Fibroblast of skin of right biceps (primary cell): ENCODE measurements at regions not wholly inside any gene's neighbourhood (a gene's known extent, or its start where the extent isn't known, plus 50 kb on each side); places are given as distances from the start of the nearest gene placed in this dataset.
"Not testable (repeated sequence)": the region's sequence is repeated elsewhere in the genome, so short reads cannot be mapped to it uniquely, and the experiment has no call there.

Experiments used
- DNase-seq: peaks from one replicate; pipeline ENCODE4 v3.0.0-alpha.2; 2013

DNA sequence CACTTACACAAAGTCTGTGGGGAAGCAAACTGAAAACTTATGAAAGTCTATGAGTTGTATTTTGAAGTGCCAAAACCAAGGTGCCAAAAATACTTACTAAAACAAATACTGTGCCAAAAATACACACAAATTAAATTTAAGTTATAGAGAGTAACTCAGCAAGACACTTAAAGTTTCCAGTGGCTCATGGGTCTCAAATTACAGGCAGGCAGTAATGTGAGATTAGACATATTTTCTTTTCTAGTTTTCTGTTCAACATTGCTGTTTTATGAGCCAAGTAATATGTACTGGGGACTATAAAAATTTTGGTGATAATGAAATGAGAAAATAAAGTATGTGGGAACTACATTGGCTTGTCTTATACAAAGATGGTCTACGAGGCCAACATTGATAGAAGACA, 172.2 kb upstream of the SNX2 start:
- no peak for DNase-seq

DNA sequence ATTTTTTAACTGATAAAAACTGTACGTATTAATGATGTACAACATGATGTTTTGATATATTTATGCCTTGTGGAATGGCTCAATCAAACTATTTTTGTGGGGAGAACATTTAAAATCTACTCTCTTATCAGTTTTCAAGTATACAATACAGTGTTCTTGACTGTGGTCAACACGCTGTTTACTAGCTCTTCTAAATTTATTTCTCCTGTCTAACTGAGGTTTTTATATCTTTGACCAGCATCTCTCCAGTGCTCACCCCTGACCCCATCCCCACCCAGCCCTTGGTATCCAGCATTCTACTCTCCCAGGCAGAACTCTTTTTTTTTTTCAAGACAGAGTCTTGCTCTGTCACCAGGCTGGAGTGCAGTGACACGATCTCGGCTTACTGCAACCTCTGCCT, 169.6 kb upstream of the SNX2 start:
- DNase-seq, result no peak

DNA sequence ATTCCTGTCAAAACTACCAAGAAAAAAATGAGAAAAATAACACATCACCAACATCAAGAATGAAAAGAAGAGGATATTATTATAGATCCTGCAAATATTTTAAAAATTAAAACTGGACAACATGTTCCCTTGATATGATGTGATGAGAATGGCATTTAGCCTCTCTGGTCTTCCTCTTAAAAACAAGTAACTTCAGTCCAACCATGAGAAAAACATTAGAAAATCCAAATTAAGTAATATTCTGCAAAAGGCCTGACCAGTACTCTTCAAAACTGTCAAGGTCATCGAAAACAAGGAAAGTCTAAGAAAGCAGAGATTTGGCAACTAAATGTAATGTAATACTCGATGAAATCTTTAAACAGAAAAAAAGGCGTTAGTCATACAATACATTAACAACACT, 167.1 kb upstream of the SNX2 start:
- DNase-seq, result no peak

DNA sequence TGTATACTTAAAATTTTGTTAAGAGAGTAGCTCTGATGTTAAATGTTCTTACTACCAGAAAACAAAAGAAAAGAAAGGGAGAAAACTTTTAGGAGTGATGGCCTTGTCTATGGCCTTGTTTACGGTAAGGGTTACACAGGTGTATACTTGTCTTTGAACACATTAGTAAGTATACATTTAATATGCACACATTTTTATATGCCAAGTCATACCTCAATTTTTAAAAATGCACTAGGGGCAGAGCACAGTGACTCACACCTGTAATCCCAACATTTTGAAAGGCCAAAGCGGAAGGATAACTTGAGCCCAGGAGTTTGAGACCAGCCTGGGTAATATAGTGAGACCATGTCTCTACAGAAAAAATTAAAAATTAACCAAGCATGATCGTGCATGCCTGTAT, 166.7 kb upstream of the SNX2 start:
- no peak for DNase-seq

DNA sequence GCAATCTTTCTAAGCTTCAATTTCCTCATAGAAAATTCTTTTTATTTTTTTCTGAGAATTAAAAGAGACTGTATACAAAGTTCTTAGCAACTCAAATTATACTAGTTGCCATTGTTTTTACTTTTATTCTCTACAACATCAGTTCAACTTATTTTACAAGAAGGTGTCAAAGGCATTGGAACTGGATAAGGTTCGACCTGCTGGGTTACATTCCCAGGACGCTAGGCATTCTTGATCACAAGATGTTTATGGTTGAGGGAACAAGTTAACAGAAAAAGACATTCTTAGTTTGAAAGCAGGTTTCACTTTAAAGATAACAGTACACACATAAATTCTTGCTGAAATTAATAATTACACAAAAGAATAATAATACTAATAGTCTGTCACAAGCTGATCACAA, 163.5 kb upstream of the SNX2 start:
- no peak for DNase-seq

DNA sequence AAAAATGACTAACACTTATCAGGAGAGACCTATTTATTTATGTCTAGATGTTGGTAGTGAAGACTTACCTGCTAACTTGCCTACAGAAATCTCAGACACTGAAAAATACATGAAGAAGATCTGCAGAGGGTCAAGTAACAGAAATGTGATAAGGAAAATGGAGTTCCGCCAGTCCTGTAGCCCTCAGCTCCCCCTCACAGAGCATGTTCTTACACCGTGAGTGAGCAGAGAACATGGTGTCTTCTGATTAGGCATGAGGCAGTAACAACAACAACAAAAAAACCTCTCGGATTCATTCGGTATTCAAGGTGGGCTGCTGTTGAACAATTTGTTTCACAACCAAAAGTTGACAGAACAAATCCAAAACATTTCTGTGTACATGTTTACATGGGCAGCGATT, 162.0 kb upstream of the SNX2 start:
- DNase-seq, result no peak

DNA sequence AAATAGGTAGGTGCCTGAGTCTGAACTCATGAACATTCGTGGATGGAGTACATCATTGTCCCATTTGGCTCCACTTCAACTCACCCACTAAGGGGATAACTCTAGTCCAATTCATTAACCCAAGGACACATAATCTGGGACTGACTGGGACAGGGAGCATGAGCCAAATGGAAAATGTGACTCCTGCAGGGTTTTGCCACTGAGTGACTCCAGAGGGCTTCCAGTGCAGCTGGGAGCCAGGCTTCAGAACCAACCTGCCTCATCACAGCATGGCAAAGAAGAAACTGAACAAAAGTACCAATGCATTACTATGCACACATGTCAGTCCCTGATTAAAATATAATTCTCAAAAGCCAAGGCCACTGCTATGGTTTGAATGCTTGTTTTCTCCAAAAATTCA, 159.7 kb upstream of the SNX2 start:
- DNase-seq, result no peak

DNA sequence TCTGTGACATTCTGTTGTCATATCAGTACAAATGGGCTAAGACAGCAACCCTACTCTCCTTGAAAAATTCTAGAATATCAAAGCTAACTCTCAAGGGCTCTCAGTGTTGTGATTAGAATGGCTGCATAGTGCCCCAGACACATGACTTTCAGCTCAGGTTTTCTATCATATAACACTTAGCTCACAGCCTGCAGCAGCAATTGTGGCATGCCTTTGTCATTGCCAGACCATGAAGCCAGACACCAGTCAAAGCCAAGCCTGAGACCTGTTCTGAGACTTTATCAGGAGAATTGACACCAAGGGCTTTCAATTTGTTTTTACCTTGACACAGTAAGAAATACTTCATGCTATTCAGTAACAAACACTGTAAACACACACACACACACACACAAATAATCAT, 159.0 kb upstream of the SNX2 start:
- no peak for DNase-seq

DNA sequence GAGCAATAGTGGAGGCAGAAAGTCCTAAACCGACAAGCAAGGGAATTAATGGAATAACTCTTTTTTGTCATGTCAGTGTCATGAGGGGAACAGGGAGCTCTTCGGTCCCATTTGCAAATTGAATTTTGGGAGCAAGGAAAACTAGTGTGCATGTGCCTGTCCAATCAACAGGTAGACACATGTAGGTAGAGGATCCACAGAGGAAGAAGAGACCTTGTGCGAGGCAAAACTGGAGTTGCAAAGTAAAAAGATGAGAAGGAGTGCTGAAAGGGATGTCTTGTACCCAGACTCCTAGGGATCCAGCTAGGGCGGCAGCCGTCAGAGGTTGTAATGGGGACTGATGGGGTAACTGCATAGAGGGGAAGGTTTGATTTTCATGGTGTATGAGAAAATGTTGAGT, 156.8 kb upstream of the SNX2 start:
- not testable (repeated sequence) for DNase-seq

DNA sequence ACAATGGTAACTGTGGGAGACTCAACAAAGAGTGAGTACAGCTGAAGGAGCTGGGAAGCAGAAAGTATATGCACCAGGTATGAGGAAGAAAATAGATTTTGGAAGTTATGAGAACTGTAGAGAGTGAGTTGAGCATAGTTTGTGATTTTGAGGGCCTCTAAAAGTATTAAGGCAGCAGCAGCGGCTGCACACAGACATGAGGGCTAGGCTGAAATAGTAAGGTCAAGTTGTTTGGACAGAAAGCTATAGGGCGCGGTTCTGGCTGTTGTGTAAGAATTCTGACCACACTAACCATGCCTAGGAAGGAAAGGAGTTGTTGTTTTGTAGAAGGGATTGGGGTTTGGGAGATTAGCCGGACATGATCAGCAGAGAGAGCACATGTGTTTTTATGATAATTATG, 154.1 kb upstream of the SNX2 start:
- DNase-seq, result not testable (repeated sequence)

DNA sequence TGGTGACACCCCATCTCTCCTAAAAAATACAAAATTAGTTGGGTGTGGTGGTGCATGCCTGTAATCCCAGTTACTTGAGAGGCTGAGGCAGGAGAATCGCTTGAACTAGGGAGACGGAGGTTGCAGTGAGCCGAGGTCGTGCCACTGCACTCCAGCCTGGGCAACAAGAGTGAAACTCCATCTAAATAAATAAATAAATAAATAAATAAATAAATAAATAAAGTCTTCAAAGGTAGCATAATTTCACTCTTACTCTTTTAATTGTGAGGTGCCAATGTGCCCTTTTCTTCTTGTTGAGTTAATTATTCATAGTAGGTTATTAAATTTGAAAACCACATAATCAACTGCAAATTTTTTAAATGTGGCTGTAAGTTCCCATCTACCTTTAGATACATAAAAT, 146.2 kb upstream of the SNX2 start:
- not testable (repeated sequence) for DNase-seq

DNA sequence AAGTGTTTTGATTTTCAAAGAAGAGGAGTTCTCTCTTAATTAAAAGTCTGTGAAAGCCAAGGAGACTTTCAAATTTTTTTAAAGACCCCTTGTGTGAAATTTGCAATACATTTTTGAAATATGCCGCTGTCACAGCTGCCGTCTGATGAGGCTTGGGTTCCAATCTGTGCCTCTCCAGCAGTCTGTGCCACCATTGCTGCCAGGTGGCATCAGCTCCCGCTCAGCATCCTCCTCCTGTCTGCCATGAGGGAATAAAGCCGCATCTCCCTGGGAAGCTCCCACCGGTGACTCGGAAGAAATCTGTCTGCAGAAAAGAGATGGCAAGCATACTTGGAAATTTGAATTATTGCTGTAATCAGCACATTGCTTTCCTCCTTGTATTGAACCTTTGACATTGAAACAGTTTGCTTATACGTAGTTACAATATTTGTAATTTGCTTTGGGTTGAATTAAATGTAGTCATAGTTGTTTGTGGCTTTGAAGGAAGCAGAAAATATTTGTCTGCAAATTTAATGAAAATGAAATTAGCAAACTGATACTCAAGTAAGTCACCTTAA, 145.7 kb upstream of the SNX2 start:
- DNase-seq, result no peak

DNA sequence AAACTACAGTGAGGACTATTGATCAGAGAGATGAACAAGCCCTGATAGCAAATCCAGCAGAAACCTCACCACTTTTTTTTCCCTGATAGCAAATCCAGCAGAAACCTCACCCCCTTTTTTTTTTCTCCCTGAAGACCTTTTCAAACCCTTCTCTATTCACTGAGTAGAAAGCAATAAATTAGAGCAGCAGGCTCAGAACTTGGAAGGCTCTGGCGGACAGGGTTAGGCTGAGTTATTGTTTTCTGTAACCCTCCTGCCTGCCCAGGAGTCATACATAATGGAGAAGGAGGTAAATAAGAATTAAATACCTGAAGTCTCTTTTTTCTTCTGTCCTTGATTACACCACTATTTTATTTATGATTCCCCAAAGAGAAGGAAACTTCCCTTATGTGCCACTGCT, 136.3 kb upstream of the SNX2 start:
- no peak for DNase-seq

DNA sequence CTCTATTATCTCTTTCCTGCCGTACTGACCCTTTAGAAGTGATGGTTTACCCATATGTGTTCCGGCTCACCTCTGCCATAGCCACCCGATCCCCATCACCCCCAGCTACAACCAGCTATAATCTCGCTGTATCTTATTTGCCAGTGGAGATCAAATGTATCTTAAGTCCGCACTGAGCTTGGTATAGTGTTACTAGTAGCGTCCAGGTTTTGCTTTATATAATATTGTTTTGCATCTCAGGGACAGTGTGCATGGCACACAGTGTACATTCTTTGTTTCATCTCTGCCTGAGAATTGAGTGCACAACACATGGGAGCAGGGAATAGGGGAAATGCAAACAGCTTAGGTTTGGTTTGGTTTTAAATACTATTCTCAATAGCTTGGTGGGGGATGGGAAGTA, 135.8 kb upstream of the SNX2 start:
- no peak for DNase-seq

DNA sequence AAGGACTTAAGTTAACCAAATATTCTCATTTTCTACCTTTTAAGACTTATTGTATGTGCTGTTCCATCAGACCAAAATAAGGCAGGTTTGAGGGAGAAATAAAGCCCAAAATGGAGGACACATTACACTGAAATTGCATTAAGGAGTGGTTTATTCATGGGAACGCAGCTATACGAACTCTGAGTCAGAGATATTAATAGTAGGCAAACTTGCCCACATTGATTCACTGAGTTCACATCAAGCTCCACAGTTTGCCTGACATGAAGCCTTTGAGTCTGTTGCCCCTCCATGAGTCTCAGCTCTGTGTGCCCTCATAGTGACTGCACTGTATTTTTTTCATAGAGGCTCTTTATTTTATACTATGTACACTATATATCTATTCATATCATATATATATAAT, 135.0 kb upstream of the SNX2 start:
- peak; percentile 29 for DNase-seq

DNA sequence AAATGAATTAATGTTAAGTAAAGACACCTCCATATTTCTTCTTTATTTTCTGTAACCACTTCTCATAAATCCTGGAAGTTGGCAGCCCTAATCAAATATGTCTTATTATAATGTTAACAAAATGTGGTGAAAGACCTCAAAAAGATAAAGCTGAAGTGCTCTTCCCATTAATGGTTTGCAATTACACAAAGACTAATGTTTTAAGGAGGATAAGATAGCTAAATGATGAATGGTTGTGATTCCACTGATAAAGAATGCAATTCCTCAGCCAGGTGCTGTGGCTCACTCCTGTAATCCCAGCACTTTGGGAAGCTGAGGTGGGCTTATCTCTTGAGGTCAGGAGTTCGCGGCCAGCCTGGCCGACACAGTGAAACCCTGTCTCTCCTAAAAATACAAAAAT, 125.8 kb upstream of the SNX2 start:
- peak; percentile 32 for DNase-seq

DNA sequence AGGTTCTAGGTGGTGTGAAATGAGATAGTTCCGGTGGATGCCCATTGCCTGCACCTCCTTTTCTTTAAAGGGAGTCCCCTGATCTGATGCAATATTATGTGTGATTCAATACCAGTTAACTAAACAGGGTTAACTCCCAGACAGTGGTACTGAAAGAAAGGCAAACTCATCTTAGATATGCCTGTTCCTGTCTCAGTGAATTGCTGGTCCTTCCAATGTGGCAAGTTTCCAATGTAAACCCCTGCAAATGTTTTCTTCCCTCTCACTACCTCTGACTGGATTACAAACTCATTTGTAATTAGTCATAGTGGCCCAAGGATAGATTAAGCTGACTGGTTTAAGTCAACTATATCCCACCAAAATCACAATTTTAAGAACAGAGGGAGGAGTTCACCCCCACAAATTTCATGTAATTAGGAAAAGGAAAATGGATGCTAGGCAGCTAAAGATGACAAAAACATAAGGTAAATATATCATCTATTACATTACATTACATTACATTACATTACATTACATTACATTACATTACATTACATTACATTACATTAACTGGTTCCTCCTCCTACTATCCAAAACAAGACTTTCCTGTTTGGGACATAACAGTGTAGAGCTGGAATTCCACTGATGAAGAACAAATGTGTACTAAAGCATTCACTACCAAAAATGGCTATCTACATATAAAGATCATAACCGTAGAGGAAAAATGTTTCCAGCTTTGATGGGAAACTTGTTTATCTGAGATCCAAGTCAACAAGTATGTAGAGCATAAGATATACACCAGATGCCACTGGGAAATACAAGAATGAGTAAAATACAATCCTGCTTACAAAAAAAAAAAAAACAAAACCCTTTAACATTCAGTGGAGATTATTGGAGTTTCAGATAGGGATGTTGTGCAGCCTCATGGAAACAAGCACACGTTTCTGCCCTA, 121.5 kb upstream of the SNX2 start:
- DNase-seq, result peak; percentile 78

DNA sequence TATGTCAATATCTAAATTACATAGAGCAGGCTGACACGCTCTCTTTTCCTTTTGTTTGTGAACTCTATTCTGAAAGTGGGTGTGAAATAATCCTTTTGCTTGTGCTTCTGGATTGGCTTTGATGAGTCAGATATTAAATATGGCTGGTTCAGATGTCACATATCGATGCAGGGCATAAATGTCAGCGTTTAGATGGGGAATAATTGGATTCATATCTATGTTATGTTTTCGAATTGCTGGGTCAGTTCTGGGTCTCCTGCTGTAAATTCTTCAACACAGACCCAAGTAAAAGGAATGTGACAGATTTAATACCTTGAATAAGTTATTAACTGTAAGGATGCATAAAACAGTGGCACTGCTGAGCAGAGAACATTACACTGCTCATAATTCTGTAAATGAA, 118.7 kb upstream of the SNX2 start:
- DNase-seq, result peak; percentile 64

DNA sequence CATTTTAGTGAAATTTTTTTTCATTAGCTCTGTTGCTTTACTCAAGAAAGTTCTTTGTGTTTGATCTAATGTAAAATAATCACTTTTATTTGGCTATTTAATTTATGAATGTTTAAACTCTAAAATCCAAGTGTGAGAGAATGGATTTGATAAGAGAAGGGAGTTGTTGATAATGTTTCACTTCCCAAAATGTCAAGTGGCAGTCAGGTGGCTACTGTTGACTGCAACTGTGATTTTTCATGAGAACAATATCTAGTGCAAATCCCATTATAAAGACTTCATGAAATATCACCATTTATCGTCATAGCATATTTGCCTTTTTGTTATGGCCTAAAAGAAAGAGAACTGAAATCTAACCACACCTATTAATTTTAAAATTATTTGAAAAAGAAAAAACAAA, 118.3 kb upstream of the SNX2 start:
- DNase-seq, result no peak

DNA sequence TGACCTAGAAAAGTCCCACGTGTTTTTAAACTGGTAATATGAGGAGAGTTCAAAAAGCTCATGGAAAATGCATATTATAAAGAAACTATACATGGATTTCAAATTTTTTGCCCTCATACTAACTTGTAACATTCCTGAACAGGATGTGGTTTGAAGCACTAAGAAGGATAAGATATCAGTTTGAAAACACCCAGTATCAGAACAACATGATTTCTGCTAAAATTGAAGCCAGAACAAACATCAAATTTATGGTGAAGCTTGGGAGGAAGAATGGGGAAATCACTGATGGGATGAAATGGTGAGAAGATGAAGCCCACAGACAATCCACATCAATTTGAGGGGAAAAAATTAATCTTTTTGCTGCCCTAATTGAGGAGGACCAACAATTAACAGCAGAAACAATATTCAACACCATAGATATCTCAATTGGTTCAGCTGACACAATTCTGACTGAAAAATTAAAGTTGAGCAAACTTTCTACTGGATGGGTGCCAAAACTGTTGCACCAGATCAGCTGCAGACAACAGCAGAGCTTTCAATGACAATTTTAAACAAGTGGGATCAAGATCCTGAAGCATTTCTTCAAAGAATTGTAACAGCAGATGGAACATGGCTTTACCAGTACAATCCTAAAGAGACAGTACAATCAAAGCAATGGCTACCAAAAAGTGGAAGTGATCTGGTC, 113.2 kb upstream of the SNX2 start:
- DNase-seq, result no peak

DNA sequence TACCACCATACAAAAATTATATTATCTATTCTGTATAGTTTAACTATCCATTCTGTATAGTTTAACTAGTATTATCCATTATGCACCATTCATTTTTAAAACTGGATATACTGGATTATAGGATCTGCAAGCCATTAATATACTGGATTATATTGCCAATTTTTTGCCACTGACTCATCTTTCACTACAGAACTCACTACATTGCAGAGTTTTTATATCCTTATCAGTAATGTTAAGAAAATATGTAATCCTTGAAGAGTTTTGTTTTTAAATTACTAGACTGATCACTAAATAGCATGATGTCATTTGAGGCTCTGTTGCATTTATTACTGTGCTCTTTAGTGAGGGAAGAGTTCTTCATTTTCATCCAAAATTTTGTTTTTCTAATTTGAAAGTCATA, 109.8 kb upstream of the SNX2 start:
- DNase-seq, result peak; percentile 52

DNA sequence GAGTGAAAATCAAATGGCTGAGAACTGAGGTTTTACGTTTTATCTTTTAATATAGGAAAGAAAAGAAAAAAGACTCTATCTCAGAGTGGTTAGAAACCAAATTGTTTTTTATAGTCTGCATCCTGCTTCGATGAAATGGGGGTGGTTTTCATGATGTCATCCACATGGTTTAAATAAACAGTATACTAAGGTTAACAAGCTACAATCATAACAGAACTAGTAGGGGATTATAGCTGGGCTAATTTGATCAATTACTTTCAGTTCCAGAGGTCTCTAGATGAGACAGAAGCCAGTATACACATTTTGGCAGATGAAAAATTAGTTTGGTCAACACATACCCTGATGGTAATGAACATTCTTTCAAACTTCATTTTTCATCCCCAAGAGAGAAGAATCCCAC, 106.3 kb upstream of the SNX2 start:
- no peak for DNase-seq

DNA sequence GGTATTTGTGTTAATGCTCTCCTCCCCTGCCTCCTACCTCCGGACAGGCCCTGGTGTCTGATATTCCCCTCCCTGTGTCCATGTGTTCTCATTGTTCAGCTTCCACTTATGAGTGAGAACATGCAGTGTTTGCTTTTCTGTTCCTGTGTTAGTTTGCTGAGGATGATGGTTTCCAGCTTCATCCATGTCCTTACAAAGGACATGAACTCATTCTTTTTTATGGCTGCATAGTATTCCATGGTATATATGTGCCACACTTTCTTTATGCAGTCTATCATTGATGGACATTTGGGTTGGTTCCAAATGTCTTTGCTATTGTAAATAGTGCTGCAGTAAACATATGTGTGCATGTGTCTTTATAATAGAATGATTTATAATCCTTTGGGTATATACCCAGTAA, 105.2 kb upstream of the SNX2 start:
- not testable (repeated sequence) for DNase-seq

DNA sequence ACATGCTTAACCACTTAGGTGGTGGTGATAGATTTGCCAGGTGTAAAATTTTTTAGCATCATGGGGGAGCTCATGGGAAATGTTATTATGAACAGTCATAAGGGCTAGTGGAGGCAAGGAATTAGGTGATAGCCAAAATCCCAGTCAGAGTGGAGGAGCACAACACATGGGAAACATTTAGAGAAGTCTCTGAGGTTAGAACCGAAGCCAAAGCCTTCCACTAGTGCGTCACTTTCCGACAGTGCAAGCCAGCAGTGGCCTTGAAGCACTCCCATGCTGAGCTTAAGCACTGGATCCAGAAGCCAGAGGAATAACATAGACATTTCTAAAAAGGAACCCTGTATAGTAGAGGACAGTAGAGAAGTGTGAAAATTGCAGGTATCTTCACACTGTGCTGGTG, 101.5 kb upstream of the SNX2 start:
- DNase-seq, result peak; percentile 95
